ENCODE measurements at regions not wholly inside any gene's neighbourhood (a gene's known extent, or its start where the extent isn't known, plus 50 kb on each side); places are given as distances from the start of the nearest gene placed in this dataset.

GRCh38 chr3:193981504-193981903, 154.4 kb upstream of the HES1 start:
- Histone ChIP-seq H2BK15ac (ENCODE audit: low read length) (no peak overlapping the region), H2BK12ac (ENCODE audit: low read depth, low read length) (no peak overlapping the region), H4K20me1 (replicated peaks in 1 of 2; ENCODE audit: control insufficient read depth in 1 of 2, insufficient read depth in 2 of 2, low read length in 2 of 2) (no peaks in the 10 kb centered on the region), H4K8ac (ENCODE audit: extremely low read depth, insufficient read depth, low read length) (no peak overlapping the region), H2BK20ac (ENCODE audit: low read length) (no peak overlapping the region), H4K5ac (ENCODE audit: insufficient read length, low read depth, low read length) (no peak overlapping the region), H3K27me3 (replicated peaks in 1 of 4; ENCODE audit: control insufficient read depth in 3 of 4, extremely low read depth in 1 of 4, insufficient read depth in 3 of 4, low read length in 3 of 4) (peaks cover 0 to 5% (median 0%) of the 10 kb centered on the region in 4 experiments; a peak in 3 of 7 replicates), H3K9me3 (ENCODE audit: insufficient read depth in 2 of 2, low read depth in 1 of 2, low read length in 1 of 2) (no peaks in the 10 kb centered on the region), H3K9ac (replicated peaks in 1 of 4; ENCODE audit: extremely low read depth in 1 of 4, low read depth in 3 of 4, low read length in 3 of 4) (no peak overlapping the region), H2BK5ac (ENCODE audit: low read depth, low read length) (no peak overlapping the region), H3K79me1 (ENCODE audit: low read depth, low read length) (no peaks in the 10 kb centered on the region), H3K4me3 (ENCODE audit: extremely low read depth in 1 of 4, insufficient read depth in 2 of 4, low read depth in 3 of 4, low read length in 4 of 4) (no peak overlapping the region), H3K79me2 (ENCODE audit: control insufficient read depth in 1 of 2, insufficient read depth in 2 of 2, low read length in 2 of 2) (no peaks in the 10 kb centered on the region), H3K4me1 (replicated peaks in 1 of 4; ENCODE audit: control insufficient read depth in 3 of 4, insufficient read depth in 4 of 4, low read length in 3 of 4) (no peaks in the 10 kb centered on the region; a peak in 2 of 7 replicates), H3K18ac (ENCODE audit: extremely low read depth, low read length) (no peak overlapping the region), H3K4me2 (ENCODE audit: insufficient read depth in 1 of 2, low read depth in 2 of 2, low read length in 2 of 2) (no peak overlapping the region), H3K23me2 (ENCODE audit: low read depth, low read length) (no peaks in the 10 kb centered on the region), H2AFZ (ENCODE audit: low read length) (no peak overlapping the region), H3K4ac (replicated peaks; ENCODE audit: insufficient read length, low read depth, low read length) (no peak overlapping the region), H2AK5ac (ENCODE audit: low read depth, low read length) (no peak overlapping the region), H3K56ac (replicated peaks; ENCODE audit: insufficient read length, low read depth, low read length) (no peak overlapping the region), H4K91ac (replicated peaks; ENCODE audit: insufficient read length, low read length) (no peak overlapping the region), H2BK120ac (replicated peaks; ENCODE audit: low read depth, low read length) (no peak overlapping the region), H3K23ac (ENCODE audit: insufficient read length) (no peak overlapping the region), H3K36me3 (ENCODE audit: control insufficient read depth in 2 of 4, insufficient read depth in 4 of 4, low read length in 3 of 4) (no peaks in the 10 kb centered on the region), H3K14ac (ENCODE audit: insufficient read length) (no peak overlapping the region), H3K27ac (ENCODE audit: low read depth, low read length) (no peak overlapping the region)
- no peak for DNase-seq (ENCODE audit: low read depth in 1 of 2, low spot score in 2 of 2)
- FAIRE-seq, result no peak
- CTCF ChIA-PET (ENCODE audit: partially characterized antibody), result interaction anchor here (0.8 to 1.6 kb wide), 5 partner anchors 17 to 334 kb away, joined by 3 to 6 read pairs (median 3); no protein-coding TSS in a partner anchor
- WGBS, 2 experiments (ENCODE audit: extremely low coverage in 1 of 2, insufficient coverage in 1 of 2, insufficient read length in 1 of 2, insufficient replicate concordance in 2 of 2, low coverage in 1 of 2, low lambda C conversion rate in 2 of 2, missing lambda C conversion rate in 1 of 2), result 92% methylated on average over 4 of the region's 4 CpGs; no CpG with 5 or more reads in 1 of the 2 experiments
- TF ChIP-seq RXRA (IDR thresholded peaks at IDR 0.05; ENCODE audit: insufficient read depth, low read depth, low read length) (peak; percentile 70; the same call in 1 of the 2 replicates), TCF12 (IDR thresholded peaks at IDR 0.05; ENCODE audit: low read depth, low read length) (peak; percentile 97), YY1 (IDR thresholded peaks at IDR 0.05; ENCODE audit: low read depth, low read length) (0 out of 2 replicates have a peak, but pooled peaks have one; percentile 55)
- TF ChIP-seq, protein P1, sequence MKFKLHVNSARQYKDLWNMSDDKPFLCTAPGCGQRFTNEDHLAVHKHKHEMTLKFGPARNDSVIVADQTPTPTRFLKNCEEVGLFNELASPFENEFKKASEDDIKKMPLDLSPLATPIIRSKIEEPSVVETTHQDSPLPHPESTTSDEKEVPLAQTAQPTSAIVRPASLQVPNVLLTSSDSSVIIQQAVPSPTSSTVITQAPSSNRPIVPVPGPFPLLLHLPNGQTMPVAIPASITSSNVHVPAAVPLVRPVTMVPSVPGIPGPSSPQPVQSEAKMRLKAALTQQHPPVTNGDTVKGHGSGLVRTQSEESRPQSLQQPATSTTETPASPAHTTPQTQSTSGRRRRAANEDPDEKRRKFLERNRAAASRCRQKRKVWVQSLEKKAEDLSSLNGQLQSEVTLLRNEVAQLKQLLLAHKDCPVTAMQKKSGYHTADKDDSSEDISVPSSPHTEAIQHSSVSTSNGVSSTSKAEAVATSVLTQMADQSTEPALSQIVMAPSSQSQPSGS (IDR thresholded peaks at IDR 0.05; ENCODE audit: low read length), result no peak
- POLR2A ChIA-PET (ENCODE audit: partially characterized antibody), result interaction anchor here (1.2 kb wide), 1 partner anchor 18 kb away, joined by 5 read pairs; no protein-coding TSS in a partner anchor

Measured in H1 (cell line).